HFF-Myc (cell line): ENCODE measurements at regions not wholly inside any gene's neighbourhood (a gene's known extent, or its start where the extent isn't known, plus 50 kb on each side); places are given as distances from the start of the nearest gene placed in this dataset.

Source experiments
- DNase-seq: peaks from one replicate; pipeline ENCODE4 v3.0.0-alpha.2; 2011; ENCODE audit warnings: low read depth; ENCODE audit errors: extremely low read depth
- H3K4me3 ChIP-seq: replicated peaks from 2 replicates; pipeline ENCODE4 v1.5.1; 2011; ENCODE audit warnings: low read depth, mild to moderate bottlenecking, control low read depth, low read length
- CTCF ChIP-seq: IDR thresholded peaks from 2 replicates; pipeline ENCODE4 v1.5.1; 2012; ENCODE audit warnings: mild to moderate bottlenecking, low read depth, low read length, control low read depth; ENCODE audit errors: missing control alignments

GRCh38 chr6:41475737-41476357 is 70.3 kb upstream of the FOXP4 start:
- DNase-seq: no peak
- H3K4me3 ChIP-seq: no peak overlapping the region
- TF ChIP-seq CTCF: no peak

GRCh38 chr6:41476401-41476800 is 69.8 kb upstream of the FOXP4 start:
- TF ChIP-seq CTCF: no peak
- H3K4me3 ChIP-seq: no peak overlapping the region
- no peak for DNase-seq

GRCh38 chr6:41477572-41477971 is 68.6 kb upstream of the FOXP4 start:
- no peak for TF ChIP-seq CTCF
- no peak for DNase-seq
- H3K4me3 ChIP-seq: no peak overlapping the region

- TF ChIP-seq CTCF: no peak
- no peak for DNase-seq
- H3K4me3 ChIP-seq: no peak overlapping the region
These were observed 62.2 kb upstream of the FOXP4 start for GRCh38 chr6:41483943-41484342.

- no peak overlapping the region for H3K4me3 ChIP-seq
- TF ChIP-seq CTCF: no peak
- no peak for DNase-seq
These were observed 58.2 kb upstream of the FOXP4 start for GRCh38 chr6:41487860-41488432.

- TF ChIP-seq CTCF: no peak
- H3K4me3 ChIP-seq: 0 out of 2 replicates have a peak overlapping the region, but pooled peaks have one; percentile 15
- DNase-seq: peak; percentile 87
These were observed 57.6 kb upstream of the FOXP4 start for GRCh38 chr6:41488433-41489119.
